Suprapubic skin (tissue), 4 donors: ENCODE measurements at regions not wholly inside any gene's neighbourhood (a gene's known extent, or its start where the extent isn't known, plus 50 kb on each side); places are given as distances from the start of the nearest gene placed in this dataset.
"Not testable (repeated sequence)": the region's sequence is repeated elsewhere in the genome, so short reads cannot be mapped to it uniquely, and the experiment has no call there.

ENCODE experiments used
- DNase-seq, 2 donors: peaks; one replicate each; pipeline ENCODE4 v3.0.0-alpha.2; 2019; ENCODE audit warnings: low spot score in 2 of 2
- H3K27ac ChIP-seq: fragments of 200-600 bp; sonication (generic); one replicate; pipeline ENCODE4 v1.5.1; 2019
- H3K27me3 ChIP-seq: fragments of 200-600 bp; sonication (generic); one replicate; pipeline ENCODE4 v1.5.1; 2019
- H3K36me3 ChIP-seq: fragments of 200-600 bp; sonication (generic); one replicate; pipeline ENCODE4 v1.5.1; 2019
- H3K4me1 ChIP-seq: fragments of 200-600 bp; sonication (generic); one replicate; pipeline ENCODE4 v1.5.1; 2019
- H3K4me3 ChIP-seq: fragments of 200-600 bp; sonication (generic); one replicate; pipeline ENCODE4 v1.5.1; 2019; ENCODE audit warnings: mild to moderate bottlenecking
- H3K9me3 ChIP-seq: fragments of 200-600 bp; sonication (generic); one replicate; pipeline ENCODE4 v1.5.1; 2019
- WGBS: methylation state at CpG from one replicate; pipeline ENCODE4 v1.1.5; 2018; 5-methylcytosine and 5-hydroxymethylcytosine counted together

DNA sequence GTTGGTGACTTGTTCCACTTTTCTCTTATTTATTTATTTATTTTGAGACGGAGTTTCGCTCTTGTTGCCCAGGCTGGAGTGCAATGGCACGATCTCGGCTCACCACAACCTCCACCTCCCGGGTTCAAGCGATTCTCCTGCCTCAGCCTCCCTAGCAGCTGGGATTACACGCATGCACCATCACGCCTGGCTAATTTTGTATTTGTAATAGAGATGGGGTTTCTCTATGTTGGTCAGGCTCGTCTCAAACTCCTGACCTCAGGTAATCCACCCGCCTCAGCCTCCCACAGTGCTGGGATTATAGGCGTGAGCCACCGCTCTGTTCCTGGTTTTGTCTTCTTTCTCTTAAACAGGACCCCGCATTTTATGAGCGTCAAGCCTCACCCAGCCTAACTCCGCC lies 57.3 kb upstream of the METTL9 start:
- not testable (repeated sequence) for H3K36me3 ChIP-seq, H3K27ac ChIP-seq, H3K9me3 ChIP-seq, DNase-seq, H3K27me3 ChIP-seq, H3K4me3 ChIP-seq, H3K4me1 ChIP-seq
- WGBS, result 87% methylated on average over 7 of the region's 15 CpGs

DNA sequence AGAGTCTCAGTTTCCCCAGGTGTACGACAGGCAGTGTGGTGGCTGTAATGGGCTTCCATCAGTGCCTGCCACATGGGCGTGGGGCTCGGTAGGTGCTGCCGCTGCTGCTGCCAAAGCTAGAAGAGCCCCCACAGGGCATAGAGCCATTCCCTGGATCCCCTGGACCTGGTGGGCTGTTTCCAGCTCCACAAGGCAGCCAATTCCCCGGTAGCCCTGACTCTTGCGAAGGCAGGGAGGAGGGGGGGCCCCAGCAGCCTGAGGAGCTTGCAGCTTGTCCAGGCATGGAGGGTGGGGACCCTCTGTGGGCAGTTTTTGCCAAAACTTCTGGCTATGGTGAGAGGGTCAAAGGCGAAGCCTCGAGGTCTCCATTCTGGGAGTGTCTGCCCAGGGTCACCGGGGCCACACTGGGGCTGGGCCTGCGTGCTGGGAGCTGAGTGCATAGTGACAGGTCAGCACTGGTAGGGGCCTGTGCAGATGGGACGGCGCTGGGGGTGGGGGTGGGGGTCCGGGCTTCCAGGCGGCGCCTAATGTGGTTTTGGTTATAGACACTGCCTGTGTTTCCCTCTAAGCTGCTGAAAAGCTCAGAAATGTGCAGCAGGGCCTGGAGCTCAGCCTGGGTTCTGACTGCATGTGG lies 56.8 kb upstream of the METTL9 start:
- not testable (repeated sequence) for H3K27me3 ChIP-seq, DNase-seq, H3K27ac ChIP-seq, H3K36me3 ChIP-seq, H3K4me3 ChIP-seq, H3K9me3 ChIP-seq, H3K4me1 ChIP-seq
- WGBS, result no CpG with 5 or more reads among the region's 15 CpGs

GRCh38 chr16:21543151-21543836 lies 56.1 kb upstream of the METTL9 start:
- 87% methylated on average over 7 of the region's 12 CpGs for WGBS
- DNase-seq, result peak in 1 of 2 donors; percentile 27
- H3K4me3 ChIP-seq, H3K9me3 ChIP-seq, H3K27ac ChIP-seq, H3K36me3 ChIP-seq, H3K4me1 ChIP-seq, H3K27me3 ChIP-seq: not testable (repeated sequence)

DNA sequence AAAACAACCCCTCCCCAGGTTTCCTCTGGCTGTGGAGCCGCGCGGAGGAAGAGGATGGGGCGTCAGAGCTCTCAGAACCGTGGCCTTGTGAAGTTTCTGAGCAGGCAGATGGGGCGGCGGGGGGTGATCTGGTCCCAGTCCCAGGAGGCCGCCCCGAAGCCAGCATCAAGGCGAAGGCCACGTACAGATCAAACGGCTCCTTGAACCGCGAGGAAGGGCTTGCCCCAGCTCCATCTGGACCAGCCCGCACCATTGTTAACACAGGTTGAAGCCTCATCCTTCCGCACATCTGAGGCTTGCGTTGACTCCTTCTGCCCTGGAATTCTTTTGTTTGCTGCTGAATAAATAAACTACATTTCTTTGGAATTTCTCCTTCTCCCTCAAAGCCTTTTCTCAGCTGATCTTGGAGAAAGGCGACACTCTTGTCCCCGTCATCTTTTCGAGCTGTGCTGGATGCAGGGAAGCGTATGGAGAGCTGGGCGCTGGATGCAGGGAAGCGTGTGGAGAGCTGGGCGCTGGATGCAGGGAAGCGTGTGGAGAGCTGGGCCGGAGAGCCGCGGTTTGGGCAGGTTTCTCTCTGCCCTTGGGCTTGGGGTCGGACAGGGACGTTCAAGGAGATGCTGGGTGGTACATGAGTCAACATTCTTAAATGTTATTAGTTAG lies 53.6 kb upstream of the METTL9 start:
- not testable (repeated sequence) for DNase-seq, H3K4me1 ChIP-seq, H3K36me3 ChIP-seq, H3K27me3 ChIP-seq, H3K27ac ChIP-seq, H3K4me3 ChIP-seq, H3K9me3 ChIP-seq
- WGBS, result 85% methylated on average over 29 of the region's 30 CpGs

DNA sequence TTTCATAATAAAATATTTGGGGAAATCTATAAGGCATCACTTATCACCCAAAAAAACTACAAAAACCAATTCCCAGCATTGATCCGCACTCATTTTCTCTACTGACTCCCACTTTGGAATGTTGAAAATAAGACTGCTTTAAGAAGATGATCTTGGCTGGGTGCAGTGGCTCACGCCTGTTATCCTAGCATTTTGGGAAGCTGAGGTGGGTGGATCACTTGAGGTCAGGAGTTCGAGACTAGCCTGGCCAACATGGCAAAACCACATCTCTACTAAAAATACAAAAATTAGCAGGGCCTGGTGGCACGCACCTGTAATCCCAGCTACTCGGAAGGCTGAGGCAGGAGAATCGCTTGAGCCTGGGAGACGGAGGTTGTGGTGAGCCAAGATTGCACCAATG lies 50.0 kb upstream of the METTL9 start:
- H3K9me3 ChIP-seq, result not testable (repeated sequence)

More for the DNA sequence above, 50.0 kb upstream of the METTL9 start:
- H3K27me3 ChIP-seq, DNase-seq, H3K36me3 ChIP-seq, H3K4me3 ChIP-seq, H3K4me1 ChIP-seq, H3K27ac ChIP-seq: not testable (repeated sequence)
- WGBS, result 93% methylated on average over 4 of the region's 7 CpGs
